ENCODE measurements at regions not wholly inside any gene's neighbourhood (a gene's known extent, or its start where the extent isn't known, plus 50 kb on each side); places are given as distances from the start of the nearest gene placed in this dataset.

- TF ChIP-seq POLR2AphosphoS5 (IDR thresholded peaks at IDR 0.05; ENCODE audit: low read depth, low read length) (no peak), TAF1 (IDR thresholded peaks at IDR 0.05; ENCODE audit: low read depth, low read length) (no peak), POLR2A (IDR thresholded peaks at IDR 0.05; ENCODE audit: low read depth, low read length) (no peak), PAX5 (IDR thresholded peaks at IDR 0.05; ENCODE audit: insufficient read depth, low read length, severe bottlenecking) (no peak), SPI1 (IDR thresholded peaks at IDR 0.05; ENCODE audit: low read depth, low read length) (no peak), POU2F2 (IDR thresholded peaks at IDR 0.05; ENCODE audit: low read depth, low read length) (no peak)
Observed at GRCh38 chr17:63249256-63250004, 196.7 kb downstream of the CYB561 start.
